ENCODE measurements at regions not wholly inside any gene's neighbourhood (a gene's known extent, or its start where the extent isn't known, plus 50 kb on each side); places are given as distances from the start of the nearest gene placed in this dataset.

- Histone ChIP-seq H3K79me2 (ENCODE audit: control insufficient read depth, low read length) (no peaks in the 10 kb centered on the region), H3K9me3 (ENCODE audit: control insufficient read depth, insufficient read depth, low read length) (no peaks in the 10 kb centered on the region), H3K27ac (ENCODE audit: low read depth, low read length) (no peak overlapping the region), H3K4me2 (ENCODE audit: low read length) (no peak overlapping the region), H3K4me3 (ENCODE audit: low read length) (no peak overlapping the region), H3K36me3 (ENCODE audit: control insufficient read depth, low read length) (no peaks in the 10 kb centered on the region), H3F3A (ENCODE audit: control insufficient read depth, insufficient read depth) (no peaks in the 10 kb centered on the region), H3K9me2 (replicated peaks; ENCODE audit: control insufficient read depth, low read length) (no peaks in the 10 kb centered on the region), H4K20me1 (ENCODE audit: control insufficient read depth, insufficient read depth, low read depth, low read length) (no peaks in the 10 kb centered on the region), H3K4me1 (ENCODE audit: control insufficient read depth, low read length) (no peaks in the 10 kb centered on the region), H3K27me3 (ENCODE audit: control insufficient read depth, low read length) (no peaks in the 10 kb centered on the region)
- no peak for TF ChIP-seq EZH2phosphoT487 (IDR thresholded peaks at IDR 0.05; ENCODE audit: borderline replicate concordance, low read length)
- TF ChIP-seq CTCF (IDR thresholded peaks at IDR 0.05; ENCODE audit: low read depth, low read length, poor library complexity, severe bottlenecking) = no peak
Observed at GRCh38 chr9:14007190-14007769, 306.7 kb downstream of the NFIB start.

- H3K4me3 ChIP-seq (ENCODE audit: low read length) = no peak overlapping the region
- no peaks in the 10 kb centered on the region for H3K36me3 ChIP-seq (ENCODE audit: control insufficient read depth, low read length)
- no peaks in the 10 kb centered on the region for H3K27me3 ChIP-seq (ENCODE audit: control insufficient read depth, low read length)
- no peaks in the 10 kb centered on the region for H3K4me1 ChIP-seq (ENCODE audit: control insufficient read depth, low read length)
- no peaks in the 10 kb centered on the region for H3K79me2 ChIP-seq (ENCODE audit: control insufficient read depth, low read length)
- H3F3A ChIP-seq (ENCODE audit: control insufficient read depth, insufficient read depth) = no peaks in the 10 kb centered on the region
- H3K9me2 ChIP-seq (replicated peaks; ENCODE audit: control insufficient read depth, low read length) = no peaks in the 10 kb centered on the region
- H3K9me3 ChIP-seq (ENCODE audit: control insufficient read depth, insufficient read depth, low read length) = no peaks in the 10 kb centered on the region
- no peaks in the 10 kb centered on the region for H4K20me1 ChIP-seq (ENCODE audit: control insufficient read depth, insufficient read depth, low read depth, low read length)
- H3K27ac ChIP-seq (ENCODE audit: low read depth, low read length) = no peak overlapping the region
- H3K4me2 ChIP-seq (ENCODE audit: low read length) = no peak overlapping the region
- no peak for TF ChIP-seq EZH2phosphoT487 (IDR thresholded peaks at IDR 0.05; ENCODE audit: borderline replicate concordance, low read length)
Observed at GRCh38 chr9:14006386-14007187, 307.4 kb downstream of the NFIB start.

- no peaks in the 10 kb centered on the region for H3K79me2 ChIP-seq (ENCODE audit: control insufficient read depth, low read length)
- H3K27me3 ChIP-seq (ENCODE audit: control insufficient read depth, low read length) = no peaks in the 10 kb centered on the region
- no peak overlapping the region for H3K4me2 ChIP-seq (ENCODE audit: low read length)
- H3K9me3 ChIP-seq (ENCODE audit: control insufficient read depth, insufficient read depth, low read length) = no peaks in the 10 kb centered on the region
- H3K4me1 ChIP-seq (ENCODE audit: control insufficient read depth, low read length) = no peaks in the 10 kb centered on the region
- H3F3A ChIP-seq (ENCODE audit: control insufficient read depth, insufficient read depth) = no peaks in the 10 kb centered on the region
- no peak overlapping the region for H3K27ac ChIP-seq (ENCODE audit: low read depth, low read length)
- TF ChIP-seq EZH2phosphoT487 (IDR thresholded peaks at IDR 0.05; ENCODE audit: borderline replicate concordance, low read length) (no peak), CTCF (IDR thresholded peaks at IDR 0.05; ENCODE audit: low read depth, low read length, poor library complexity, severe bottlenecking) (no peak)
- no peaks in the 10 kb centered on the region for H3K36me3 ChIP-seq (ENCODE audit: control insufficient read depth, low read length)
- H3K4me3 ChIP-seq (ENCODE audit: low read length) = no peak overlapping the region
- H4K20me1 ChIP-seq (ENCODE audit: control insufficient read depth, insufficient read depth, low read depth, low read length) = no peaks in the 10 kb centered on the region
- H3K9me2 ChIP-seq (replicated peaks; ENCODE audit: control insufficient read depth, low read length) = no peaks in the 10 kb centered on the region
Observed at GRCh38 chr9:14004110-14004509, 309.8 kb downstream of the NFIB start.

- no peaks in the 10 kb centered on the region for H3K27me3 ChIP-seq (ENCODE audit: control insufficient read depth, low read length)
- H4K20me1 ChIP-seq (ENCODE audit: control insufficient read depth, insufficient read depth, low read depth, low read length) = no peaks in the 10 kb centered on the region
- H3K36me3 ChIP-seq (ENCODE audit: control insufficient read depth, low read length) = no peaks in the 10 kb centered on the region
- TF ChIP-seq CTCF (IDR thresholded peaks at IDR 0.05; ENCODE audit: low read depth, low read length, poor library complexity, severe bottlenecking) = no peak
- no peaks in the 10 kb centered on the region for H3K4me1 ChIP-seq (ENCODE audit: control insufficient read depth, low read length)
- no peak overlapping the region for H3K4me2 ChIP-seq (ENCODE audit: low read length)
- H3F3A ChIP-seq (ENCODE audit: control insufficient read depth, insufficient read depth) = no peaks in the 10 kb centered on the region
- H3K9me3 ChIP-seq (ENCODE audit: control insufficient read depth, insufficient read depth, low read length) = no peaks in the 10 kb centered on the region
- H3K4me3 ChIP-seq (ENCODE audit: low read length) = no peak overlapping the region
- H3K27ac ChIP-seq (ENCODE audit: low read depth, low read length) = no peak overlapping the region
- no peaks in the 10 kb centered on the region for H3K9me2 ChIP-seq (replicated peaks; ENCODE audit: control insufficient read depth, low read length)
- H3K79me2 ChIP-seq (ENCODE audit: control insufficient read depth, low read length) = no peaks in the 10 kb centered on the region
Observed at GRCh38 chr9:13994240-13994639, 319.7 kb downstream of the NFIB start.

Measured in DOHH2 (cell line).